HFF-Myc (cell line): ENCODE measurements at regions not wholly inside any gene's neighbourhood (a gene's known extent, or its start where the extent isn't known, plus 50 kb on each side); places are given as distances from the start of the nearest gene placed in this dataset.

Source experiments
- DNase-seq: peaks from one replicate; pipeline ENCODE4 v3.0.0-alpha.2; 2011; ENCODE audit warnings: low read depth; ENCODE audit errors: extremely low read depth
- H3K4me3 ChIP-seq: replicated peaks from 2 replicates; pipeline ENCODE4 v1.5.1; 2011; ENCODE audit warnings: low read depth, mild to moderate bottlenecking, control low read depth, low read length
- TF ChIP-seq, protein P1 (sequence below): IDR thresholded peaks from 2 replicates; pipeline ENCODE4 v1.5.1; 2012; ENCODE audit warnings: mild to moderate bottlenecking, low read depth, low read length, control low read depth; ENCODE audit errors: missing control alignments

DNA sequence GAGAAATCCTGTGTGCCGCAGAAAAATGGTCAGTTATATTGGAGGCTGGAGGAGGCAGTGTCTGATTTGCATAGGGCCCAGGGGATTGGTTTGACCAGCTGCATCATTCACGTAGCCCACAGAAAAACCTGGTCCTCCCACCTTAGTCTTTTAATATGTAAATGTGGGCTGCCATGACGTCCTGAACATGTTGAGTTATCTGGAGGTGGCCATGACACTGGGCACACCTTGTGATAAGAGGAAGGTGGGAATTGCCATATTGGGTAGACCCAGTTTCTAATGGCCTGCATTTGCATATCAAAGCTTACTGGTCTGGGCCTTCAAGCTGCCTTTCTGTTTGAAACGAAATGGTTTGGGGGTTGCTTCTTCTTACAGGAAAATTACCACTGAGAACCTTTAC, 162.2 kb downstream of the AHR start:
- TF ChIP-seq, protein P1, sequence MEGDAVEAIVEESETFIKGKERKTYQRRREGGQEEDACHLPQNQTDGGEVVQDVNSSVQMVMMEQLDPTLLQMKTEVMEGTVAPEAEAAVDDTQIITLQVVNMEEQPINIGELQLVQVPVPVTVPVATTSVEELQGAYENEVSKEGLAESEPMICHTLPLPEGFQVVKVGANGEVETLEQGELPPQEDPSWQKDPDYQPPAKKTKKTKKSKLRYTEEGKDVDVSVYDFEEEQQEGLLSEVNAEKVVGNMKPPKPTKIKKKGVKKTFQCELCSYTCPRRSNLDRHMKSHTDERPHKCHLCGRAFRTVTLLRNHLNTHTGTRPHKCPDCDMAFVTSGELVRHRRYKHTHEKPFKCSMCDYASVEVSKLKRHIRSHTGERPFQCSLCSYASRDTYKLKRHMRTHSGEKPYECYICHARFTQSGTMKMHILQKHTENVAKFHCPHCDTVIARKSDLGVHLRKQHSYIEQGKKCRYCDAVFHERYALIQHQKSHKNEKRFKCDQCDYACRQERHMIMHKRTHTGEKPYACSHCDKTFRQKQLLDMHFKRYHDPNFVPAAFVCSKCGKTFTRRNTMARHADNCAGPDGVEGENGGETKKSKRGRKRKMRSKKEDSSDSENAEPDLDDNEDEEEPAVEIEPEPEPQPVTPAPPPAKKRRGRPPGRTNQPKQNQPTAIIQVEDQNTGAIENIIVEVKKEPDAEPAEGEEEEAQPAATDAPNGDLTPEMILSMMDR = no peak
- DNase-seq = no peak
- no peak overlapping the region for H3K4me3 ChIP-seq

- DNase-seq = no peak
- TF ChIP-seq, protein P1 = no peak
- H3K4me3 ChIP-seq = no peak overlapping the region
Measured at GRCh38 chr7:17462131-17462631, 163.7 kb downstream of the AHR start.

DNA sequence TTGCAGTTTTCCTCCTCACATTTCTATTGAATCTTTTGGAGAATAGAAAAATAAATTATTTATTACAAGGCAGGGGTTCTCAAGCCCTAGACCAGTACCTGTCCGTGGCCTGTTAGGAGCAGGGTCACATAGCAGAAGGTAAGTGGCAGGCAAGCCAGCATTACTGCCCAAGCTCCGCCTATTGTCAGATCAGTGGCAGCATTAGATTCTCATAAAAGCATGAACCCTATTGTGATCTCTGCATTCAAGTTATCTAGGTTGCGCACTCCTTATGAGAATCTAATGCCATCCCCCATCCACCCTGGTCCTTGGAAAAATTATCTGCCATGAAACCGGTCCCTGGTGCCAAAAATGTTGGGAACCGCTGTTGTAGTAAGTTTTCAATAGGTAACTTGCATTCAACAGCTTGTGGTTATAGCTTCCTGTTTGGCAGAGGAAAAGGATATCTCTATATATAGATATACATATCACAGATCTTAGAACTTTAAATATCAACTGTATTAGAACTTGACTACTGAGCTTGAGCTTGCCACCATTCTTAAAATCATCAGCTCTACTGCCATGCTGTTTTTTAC, 165.1 kb downstream of the AHR start:
- no peak for DNase-seq
- TF ChIP-seq, protein P1 = no peak

DNA sequence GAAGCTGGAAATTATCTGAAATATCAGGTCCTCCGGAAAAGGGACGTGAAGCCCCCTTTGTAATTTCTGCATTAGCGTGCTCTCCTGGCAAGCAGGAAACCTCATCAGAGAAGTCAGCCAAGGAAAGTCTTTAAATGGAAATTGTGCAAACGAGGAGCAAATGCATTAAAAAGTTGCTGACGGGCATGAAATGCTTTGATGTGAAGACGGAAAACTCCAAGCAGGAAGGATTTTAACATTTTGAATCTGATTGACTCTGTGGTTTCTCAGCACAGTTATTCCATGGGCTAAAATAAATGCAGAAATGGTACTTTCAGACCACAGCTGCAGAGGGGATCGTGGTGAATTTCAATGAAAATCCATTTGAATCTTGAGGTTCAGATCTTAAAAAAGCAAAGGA, 167.8 kb downstream of the AHR start:
- no peak overlapping the region for H3K4me3 ChIP-seq
- no peak for DNase-seq
- TF ChIP-seq, protein P1 = no peak

More for the DNA sequence above, 165.1 kb downstream of the AHR start:
- H3K4me3 ChIP-seq = no peak overlapping the region

- DNase-seq = no peak
- TF ChIP-seq, protein P1 = no peak
- H3K4me3 ChIP-seq = no peak overlapping the region
Measured at GRCh38 chr7:17467386-17467945, 169.0 kb downstream of the AHR start.

- TF ChIP-seq, protein P1 = no peak
- no peak for DNase-seq
- no peak overlapping the region for H3K4me3 ChIP-seq
Measured at GRCh38 chr7:17471325-17471724, 172.9 kb downstream of the AHR start.

DNA sequence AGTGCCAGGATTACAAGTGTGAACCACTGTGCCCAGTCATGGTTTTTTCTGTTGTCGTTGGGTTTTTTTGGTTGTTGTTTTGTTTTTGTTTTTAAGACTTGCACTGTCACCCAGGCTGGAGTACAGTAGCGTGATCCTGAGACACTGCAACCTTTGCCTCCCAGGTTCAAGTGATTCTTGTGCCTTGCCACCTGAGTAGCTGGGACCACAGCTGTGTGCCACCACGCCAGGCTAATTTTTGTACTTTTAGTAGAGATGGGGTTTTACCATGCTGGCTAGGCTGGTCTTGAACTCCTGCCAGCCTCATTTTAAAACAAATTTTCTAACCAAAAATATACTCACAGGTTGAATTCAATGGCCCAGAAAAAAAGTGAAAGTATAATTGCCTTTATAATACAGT, 174.1 kb downstream of the AHR start:
- TF ChIP-seq, protein P1 = no peak
- no peak for DNase-seq
- no peak overlapping the region for H3K4me3 ChIP-seq
